Liver (tissue), 8 donors: ENCODE measurements at regions not wholly inside any gene's neighbourhood (a gene's known extent, or its start where the extent isn't known, plus 50 kb on each side); places are given as distances from the start of the nearest gene placed in this dataset.

Source experiments
- DNase-seq: peaks from one replicate; pipeline ENCODE4 v3.0.0-alpha.2; 2017; ENCODE audit warnings: low spot score
- H3K27ac ChIP-seq, 2 donors: one replicate each; pipeline ENCODE4 v1.7.0; 2013; ENCODE audit warnings: inconsistent platforms in 2 of 2, low read length in 2 of 2, control low read depth in 1 of 2, low read depth in 1 of 2, mild to moderate bottlenecking in 1 of 2
- H3K27me3 ChIP-seq, 4 donors: one replicate each; pipeline versions ENCODE4 v1.6.1 to v1.7.0; 2013; ENCODE audit warnings: low read length in 3 of 4, inconsistent platforms in 1 of 4, mild to moderate bottlenecking in 1 of 4, moderate library complexity in 1 of 4; ENCODE audit not compliant: control insufficient read depth in 4 of 4, insufficient read depth in 4 of 4
- H3K36me3 ChIP-seq, 4 donors: one replicate each; pipeline versions ENCODE4 v1.6.1 to v1.7.0; 2013; ENCODE audit warnings: low read length in 3 of 4, mild to moderate bottlenecking in 3 of 4, low read depth in 1 of 4, moderate library complexity in 1 of 4; ENCODE audit not compliant: control insufficient read depth in 4 of 4, insufficient read depth in 3 of 4
- H3K4me1 ChIP-seq, 4 donors: one replicate each; pipeline versions ENCODE4 v1.6.1 to v1.7.0; 2013; ENCODE audit warnings: low read length in 3 of 4, mild to moderate bottlenecking in 3 of 4, moderate library complexity in 1 of 4; ENCODE audit not compliant: control insufficient read depth in 4 of 4, insufficient read depth in 4 of 4
- H3K4me3 ChIP-seq, 3 donors: one replicate each; pipeline versions ENCODE4 v1.6.1 to v1.7.0; 2013; ENCODE audit warnings: low read length in 3 of 3, control low read depth in 1 of 3, low read depth in 1 of 3, mild to moderate bottlenecking in 1 of 3
- H3K9ac ChIP-seq, 2 donors: one replicate each; pipeline ENCODE4 v1.7.0; 2013; ENCODE audit warnings: low read length in 2 of 2, mild to moderate bottlenecking in 2 of 2, moderate library complexity in 2 of 2, control low read depth in 1 of 2, low read depth in 1 of 2
- H3K9me3 ChIP-seq, 4 donors: one replicate each; pipeline versions ENCODE4 v1.6.1 to v1.7.0; 2013; ENCODE audit warnings: low read length in 3 of 4; ENCODE audit not compliant: control insufficient read depth in 4 of 4
- CTCF ChIP-seq: fragments of 150-350 bp; IDR thresholded peaks from 2 replicates; pipeline ENCODE4 v1.5.1; 2017; ENCODE audit warnings: improper control_type of control experiment, low read depth, low read length; ENCODE audit not compliant: missing input control
- EGR1 ChIP-seq, 2 donors: IDR thresholded peaks; 2 replicates each; pipeline ENCODE4 v1.6.1; 2016 to 2018; ENCODE audit warnings: antibody characterized with exemption in 2 of 2, low read depth in 2 of 2
- FOXA1 ChIP-seq: IDR thresholded peaks from 2 replicates; pipeline ENCODE4 v1.6.1; 2016; ENCODE audit warnings: antibody characterized with exemption
- FOXA2 ChIP-seq: IDR thresholded peaks from 2 replicates; pipeline ENCODE4 v1.6.1; 2016; ENCODE audit warnings: antibody characterized with exemption
- GABPA ChIP-seq, 2 donors: IDR thresholded peaks in 1 of 2; conservative IDR thresholded peaks in 1 of 2; 2 replicates each; pipeline ENCODE4 v1.6.1; 2016; ENCODE audit warnings: antibody characterized with exemption in 2 of 2, mild to moderate bottlenecking in 1 of 2, moderate library complexity in 1 of 2
- HNF4A ChIP-seq, 2 donors: conservative IDR thresholded peaks; 2 replicates each; pipeline ENCODE4 v1.6.1; 2016; ENCODE audit warnings: antibody characterized with exemption in 2 of 2, mild to moderate bottlenecking in 2 of 2
- JUND ChIP-seq, 2 donors: IDR thresholded peaks; 2 replicates each; pipeline ENCODE4 v1.6.1; 2016; ENCODE audit warnings: antibody characterized with exemption in 2 of 2
- MAX ChIP-seq: IDR thresholded peaks from 2 replicates; pipeline ENCODE4 v1.6.1; 2016; ENCODE audit warnings: antibody characterized with exemption
- NR2F2 ChIP-seq: IDR thresholded peaks from 2 replicates; pipeline ENCODE4 v1.6.1; 2016; ENCODE audit warnings: antibody characterized with exemption
- RAD21 ChIP-seq, 2 donors: IDR thresholded peaks; 2 replicates each; pipeline ENCODE4 v1.6.1; 2016; ENCODE audit warnings: antibody characterized with exemption in 2 of 2, mild to moderate bottlenecking in 2 of 2
- REST ChIP-seq: IDR thresholded peaks from 2 replicates; pipeline ENCODE4 v1.6.1; 2016; ENCODE audit warnings: antibody characterized with exemption, mild to moderate bottlenecking
- RXRA ChIP-seq, 2 donors: IDR thresholded peaks; 2 replicates each; pipeline ENCODE4 v1.6.1; 2017 to 2018; ENCODE audit warnings: antibody characterized with exemption in 2 of 2, mild to moderate bottlenecking in 1 of 2
- SP1 ChIP-seq: IDR thresholded peaks from 2 replicates; pipeline ENCODE4 v1.6.1; 2018; ENCODE audit warnings: antibody characterized with exemption, mild to moderate bottlenecking
- YY1 ChIP-seq: IDR thresholded peaks from 2 replicates; pipeline ENCODE4 v1.6.1; 2016; ENCODE audit warnings: antibody characterized with exemption, mild to moderate bottlenecking
- ZBTB33 ChIP-seq: IDR thresholded peaks from 2 replicates; pipeline ENCODE4 v1.6.1; 2016; ENCODE audit warnings: antibody characterized with exemption
- WGBS: extraction: QIAGEN DNeasy Blood & Tissue Kit; methylation state at CpG from one replicate; pipeline ENCODE4 v1.1.7; 2013; 5-methylcytosine and 5-hydroxymethylcytosine counted together
- donor health status: healthy.
- donor health status: healthy.
- donor health status: healthy.
- donor health status: healthy.
- donor health status: healthy.

- Histone ChIP-seq H3K4me1 (no peaks in the 10 kb centered on the region), H3K27me3 (no peaks in the 10 kb centered on the region), H3K27ac (no peak overlapping the region), H3K4me3 (no peak overlapping the region), H3K36me3 (no peaks in the 10 kb centered on the region), H3K9ac (no peak overlapping the region), H3K9me3 (peaks cover 0 to 4% (median 0%) of the 10 kb centered on the region in 4 donors)
- no peak for TF ChIP-seq FOXA2
- no peak for TF ChIP-seq CTCF
- TF ChIP-seq NR2F2, result no peak
- no peak for TF ChIP-seq RXRA (IDR thresholded peaks at IDR 0.05)
- TF ChIP-seq YY1, result no peak
- TF ChIP-seq SP1, result no peak
- no peak for TF ChIP-seq FOXA1
- no peak for TF ChIP-seq HNF4A (conservative IDR thresholded peaks at IDR 0.05)
- TF ChIP-seq ZBTB33, result no peak
- DNase-seq, result no peak
- 68% methylated on average over 5 of the region's 5 CpGs for WGBS
Observed at GRCh38 chr7:79862447-79863210, 272.0 kb upstream of the GNAI1 start.

- 90% methylated on average over 1 of the region's 1 CpG for WGBS
- Histone ChIP-seq H3K27me3 (no peaks in the 10 kb centered on the region), H3K9ac (no peak overlapping the region), H3K4me1 (no peaks in the 10 kb centered on the region), H3K36me3 (no peaks in the 10 kb centered on the region), H3K4me3 (no peak overlapping the region), H3K27ac (no peak overlapping the region), H3K9me3 (no peaks in the 10 kb centered on the region)
- no peak for DNase-seq
- TF ChIP-seq GABPA (IDR thresholded peaks at IDR 0.05 in 1 of 2, conservative IDR thresholded peaks at IDR 0.05 in 1 of 2) (no peak), FOXA1 (no peak), JUND (IDR thresholded peaks at IDR 0.05) (no peak), CTCF (no peak)
Observed at GRCh38 chr7:79855172-79855571, 279.5 kb upstream of the GNAI1 start.

- H3K9ac ChIP-seq, result no peak overlapping the region
- no peak overlapping the region for H3K4me3 ChIP-seq
- no peaks in the 10 kb centered on the region for H3K4me1 ChIP-seq
- no peaks in the 10 kb centered on the region for H3K27me3 ChIP-seq
- H3K36me3 ChIP-seq, result no peaks in the 10 kb centered on the region
- WGBS, result 91% methylated on average over 2 of the region's 2 CpGs
- H3K27ac ChIP-seq, result no peak overlapping the region
- no peak for DNase-seq
- no peaks in the 10 kb centered on the region for H3K9me3 ChIP-seq
- no peak for TF ChIP-seq YY1
- no peak for TF ChIP-seq RAD21 (IDR thresholded peaks at IDR 0.05)
- no peak for TF ChIP-seq ZBTB33
- TF ChIP-seq FOXA2, result no peak
- TF ChIP-seq REST, result no peak
- no peak for TF ChIP-seq EGR1 (IDR thresholded peaks at IDR 0.05; ENCODE audit: low read depth in 2 of 2)
- TF ChIP-seq MAX, result no peak
- no peak for TF ChIP-seq HNF4A (conservative IDR thresholded peaks at IDR 0.05)
Observed at GRCh38 chr7:79854621-79855020, 280.0 kb upstream of the GNAI1 start.
